ENCODE measurements at regions not wholly inside any gene's neighbourhood (a gene's known extent, or its start where the extent isn't known, plus 50 kb on each side); places are given as distances from the start of the nearest gene placed in this dataset.

DNA sequence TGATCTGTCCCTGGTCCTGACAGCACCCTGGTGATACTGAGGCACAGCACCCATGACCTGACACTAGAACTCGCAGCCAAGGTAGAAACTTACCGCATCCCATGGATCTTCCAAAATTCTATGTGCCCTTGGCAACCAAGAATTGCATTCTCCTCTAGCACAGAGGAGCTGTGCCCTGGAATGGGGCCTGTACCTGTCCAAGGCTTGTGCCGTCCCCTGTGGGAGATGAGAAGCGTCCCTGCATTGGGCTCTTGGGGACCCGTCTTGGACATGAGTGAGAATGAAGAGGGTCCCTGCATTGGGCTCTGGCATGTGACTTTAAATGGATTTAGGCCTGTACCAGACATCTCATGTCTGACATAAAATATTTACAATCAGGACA is 67.1 kb downstream of the GGTLC2 start:
- Histone ChIP-seq H3K9ac (ENCODE audit: extremely low read depth, insufficient read length, low read length) (no peak overlapping the region), H4K20me1 (ENCODE audit: control insufficient read depth, insufficient read depth, insufficient read length) (no peaks in the 10 kb centered on the region), H3K4ac (ENCODE audit: low read depth, low read length) (no peak overlapping the region), H4K8ac (replicated peaks; ENCODE audit: insufficient read length, low read depth, low read length) (no peak overlapping the region), H3T11ph (ENCODE audit: low read length) (no peak overlapping the region), H4K5ac (ENCODE audit: insufficient read length, low read depth, low read length) (no peak overlapping the region), H3K27me3 (ENCODE audit: insufficient read depth, low read length) (peaks cover 25% of the 10 kb centered on the region; the same call in 1 of the 2 replicates), H4K91ac (ENCODE audit: insufficient read length, low read depth, low read length) (no peak overlapping the region), H3K56ac (ENCODE audit: insufficient read length, low read depth, low read length) (no peak overlapping the region), H3K79me2 (ENCODE audit: insufficient read depth, low read length) (no peaks in the 10 kb centered on the region), H2AFZ (ENCODE audit: low read length) (no peak overlapping the region), H2BK12ac (ENCODE audit: insufficient read length, low read depth, low read length) (no peak overlapping the region), H2AK5ac (ENCODE audit: insufficient read length, low read length) (no peak overlapping the region), H3K4me2 (ENCODE audit: insufficient read depth, insufficient read length, low read length) (no peak overlapping the region), H2BK5ac (ENCODE audit: insufficient read length, low read length) (no peak overlapping the region), H3K4me1 (ENCODE audit: insufficient read depth, low read length) (no peaks in the 10 kb centered on the region), H2BK15ac (ENCODE audit: low read depth, low read length) (no peak overlapping the region), H3K23me2 (ENCODE audit: insufficient read length, low read depth, low read length, poor library complexity, severe bottlenecking) (no peaks in the 10 kb centered on the region), H3K23ac (ENCODE audit: insufficient read length, low read depth, low read length) (no peak overlapping the region), H2BK120ac (ENCODE audit: low read depth, low read length, poor library complexity, severe bottlenecking) (no peak overlapping the region), H2BK20ac (ENCODE audit: low read depth, low read length, poor library complexity, severe bottlenecking) (no peak overlapping the region), H3K9me3 (ENCODE audit: control insufficient read depth, low read depth, low read length) (no peaks in the 10 kb centered on the region), H3K18ac (ENCODE audit: insufficient read length, low read depth, low read length) (no peak overlapping the region), H3K14ac (ENCODE audit: insufficient read depth, low read length) (no peak overlapping the region), H3K27ac (ENCODE audit: insufficient read length, low read depth, low read length) (no peak overlapping the region), H3K79me1 (ENCODE audit: insufficient read depth, low read depth, low read length, poor library complexity, severe bottlenecking) (no peaks in the 10 kb centered on the region)
- TF ChIP-seq, protein P1, sequence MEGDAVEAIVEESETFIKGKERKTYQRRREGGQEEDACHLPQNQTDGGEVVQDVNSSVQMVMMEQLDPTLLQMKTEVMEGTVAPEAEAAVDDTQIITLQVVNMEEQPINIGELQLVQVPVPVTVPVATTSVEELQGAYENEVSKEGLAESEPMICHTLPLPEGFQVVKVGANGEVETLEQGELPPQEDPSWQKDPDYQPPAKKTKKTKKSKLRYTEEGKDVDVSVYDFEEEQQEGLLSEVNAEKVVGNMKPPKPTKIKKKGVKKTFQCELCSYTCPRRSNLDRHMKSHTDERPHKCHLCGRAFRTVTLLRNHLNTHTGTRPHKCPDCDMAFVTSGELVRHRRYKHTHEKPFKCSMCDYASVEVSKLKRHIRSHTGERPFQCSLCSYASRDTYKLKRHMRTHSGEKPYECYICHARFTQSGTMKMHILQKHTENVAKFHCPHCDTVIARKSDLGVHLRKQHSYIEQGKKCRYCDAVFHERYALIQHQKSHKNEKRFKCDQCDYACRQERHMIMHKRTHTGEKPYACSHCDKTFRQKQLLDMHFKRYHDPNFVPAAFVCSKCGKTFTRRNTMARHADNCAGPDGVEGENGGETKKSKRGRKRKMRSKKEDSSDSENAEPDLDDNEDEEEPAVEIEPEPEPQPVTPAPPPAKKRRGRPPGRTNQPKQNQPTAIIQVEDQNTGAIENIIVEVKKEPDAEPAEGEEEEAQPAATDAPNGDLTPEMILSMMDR (conservative IDR thresholded peaks at IDR 0.05) = no peak
- no peaks in the 10 kb centered on the region for H3K4me1 Mint-ChIP-seq
- H3K36me3 Mint-ChIP-seq (ENCODE audit: insufficient read depth in 1 of 3, low read depth in 3 of 3) = no peaks in the 10 kb centered on the region
- H3K4me3 Mint-ChIP-seq = no peak overlapping the region
- no peak overlapping the region for H3K27ac Mint-ChIP-seq
- DNase-seq = no peak
- no CpG with 5 or more reads among the region's 5 CpGs for WGBS (ENCODE audit: extremely low coverage, insufficient read length, low lambda C conversion rate)
- no peaks in the 10 kb centered on the region for H3K9me3 Mint-ChIP-seq
- peaks cover 99% of the 10 kb centered on the region for H3K27me3 Mint-ChIP-seq (ENCODE audit: low read depth)
